Epithelial cell of prostate (primary cell): ENCODE measurements at regions not wholly inside any gene's neighbourhood (a gene's known extent, or its start where the extent isn't known, plus 50 kb on each side); places are given as distances from the start of the nearest gene placed in this dataset.

ENCODE experiments used
- DNase-seq: peaks from one replicate; pipeline ENCODE4 v3.0.0-alpha.2; 2011; ENCODE audit warnings: low read depth, low spot score
- H3K27ac ChIP-seq: fragments of 450-650 bp; 2 replicates; pipeline ENCODE4 v1.5.1; 2017; ENCODE audit warnings: mild to moderate bottlenecking

- peak; percentile 63 for DNase-seq
- peak overlapping the region; percentile 15 for H3K27ac ChIP-seq
Observed at GRCh38 chr13:105465251-105465650, 1070.2 kb downstream of the EFNB2 start.

- DNase-seq, result peak; percentile 26
- H3K27ac ChIP-seq, result peak overlapping the region; percentile 15
Observed at GRCh38 chr13:105464249-105464648, 1071.2 kb downstream of the EFNB2 start.

GRCh38 chr13:105463011-105463501 lies 1072.4 kb downstream of the EFNB2 start:
- no peak for DNase-seq
- no peak overlapping the region for H3K27ac ChIP-seq

DNA sequence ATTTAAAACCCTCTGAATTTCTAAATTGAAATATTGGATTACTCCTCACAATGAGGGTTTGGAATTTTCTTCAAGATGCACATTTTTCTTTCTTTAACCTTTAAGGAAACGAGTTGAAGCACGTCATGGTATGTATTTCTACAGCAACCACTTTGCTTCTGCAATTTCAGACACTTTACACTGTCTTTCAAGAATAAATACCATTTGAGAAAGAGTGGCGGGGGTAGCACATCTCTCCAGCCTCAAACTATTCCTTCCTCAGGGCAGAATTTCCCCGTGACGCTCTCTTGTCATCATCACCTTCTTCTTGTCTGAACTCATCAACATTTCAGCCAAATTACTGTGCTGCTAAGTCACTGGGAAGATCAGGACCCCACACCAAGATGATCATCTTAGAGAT lies 1073.4 kb downstream of the EFNB2 start:
- DNase-seq, result no peak
- no peak overlapping the region for H3K27ac ChIP-seq

DNA sequence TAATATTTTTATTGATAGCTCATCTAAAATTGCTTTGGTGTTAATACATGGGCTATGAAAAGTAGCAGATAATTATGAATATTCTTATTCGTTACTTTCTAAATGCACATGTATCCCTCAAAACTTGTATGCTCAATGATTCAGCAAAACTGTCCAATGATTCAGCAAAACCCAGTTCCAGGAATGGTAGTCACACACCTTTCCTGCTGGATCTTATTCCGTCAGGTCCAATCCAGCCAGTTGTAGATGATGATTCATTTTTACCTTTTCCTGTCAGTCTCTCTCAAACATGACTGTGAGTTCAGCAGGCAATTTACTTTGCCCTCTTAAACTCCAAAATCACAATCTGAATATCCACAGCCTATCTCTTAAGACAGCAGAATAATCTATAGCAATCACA lies 1082.6 kb downstream of the EFNB2 start:
- peak; percentile 49 for DNase-seq
- H3K27ac ChIP-seq, result peak overlapping the region; percentile 45

- H3K27ac ChIP-seq, result no peak overlapping the region
- DNase-seq, result no peak
Observed at GRCh38 chr13:105450784-105451183, 1084.7 kb downstream of the EFNB2 start.

DNA sequence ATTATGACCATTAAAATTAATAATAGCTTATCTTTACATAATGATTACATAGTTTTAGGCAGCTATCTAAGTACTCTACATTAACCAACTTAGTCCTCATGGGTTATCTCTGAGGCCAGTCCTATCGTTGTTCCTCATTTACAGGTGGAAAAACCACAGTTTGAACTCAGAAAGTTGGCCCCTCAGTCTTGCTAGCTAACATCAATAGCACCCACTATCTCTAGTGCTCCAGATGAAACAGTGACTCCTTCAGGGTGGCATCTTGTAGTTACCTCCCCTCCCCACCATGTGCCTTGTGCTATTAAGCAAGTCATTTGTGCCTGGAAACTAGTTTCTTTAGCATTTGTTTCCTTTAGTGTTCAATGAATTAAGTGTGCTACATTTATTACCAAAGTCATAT lies 1086.7 kb downstream of the EFNB2 start:
- H3K27ac ChIP-seq, result no peak overlapping the region
- no peak for DNase-seq

DNA sequence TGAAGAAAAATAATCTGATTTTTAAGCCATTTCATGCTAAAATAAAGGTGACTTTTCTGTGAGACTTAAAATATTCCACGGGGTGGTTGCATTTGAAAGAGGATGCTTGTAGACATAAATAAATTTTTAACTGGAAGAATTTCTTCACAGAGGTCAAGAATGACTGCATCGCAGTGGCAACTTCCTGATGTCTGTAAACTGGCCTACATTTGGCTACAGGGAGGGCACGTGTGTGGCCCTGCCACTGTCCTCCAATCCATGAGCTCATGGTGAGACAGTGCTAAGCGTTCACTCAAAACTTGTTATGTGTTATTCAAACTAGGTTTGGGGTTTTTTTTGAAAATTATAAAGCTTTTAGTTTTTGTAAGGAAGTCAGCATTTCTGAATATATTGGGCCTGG lies 1089.3 kb downstream of the EFNB2 start:
- no peak for DNase-seq
- no peak overlapping the region for H3K27ac ChIP-seq

DNA sequence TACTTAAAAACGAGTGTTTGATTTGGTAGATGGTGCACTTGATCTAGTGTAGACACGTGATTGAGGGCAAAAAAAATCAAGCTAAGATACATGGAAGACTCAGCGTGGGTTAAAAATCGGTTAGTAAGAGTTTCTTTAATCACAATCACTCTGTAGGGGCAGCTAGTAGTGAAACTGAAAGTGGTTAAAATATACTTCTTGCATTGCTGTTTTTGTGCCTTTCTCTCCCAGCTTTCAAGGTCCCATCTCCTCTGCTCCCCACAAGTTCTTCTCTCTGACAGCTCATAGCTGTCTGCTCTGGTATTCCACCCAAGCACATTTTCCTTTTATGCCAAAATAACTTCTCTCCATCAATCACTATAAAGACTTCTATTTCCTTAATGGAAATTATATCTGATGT lies 1089.7 kb downstream of the EFNB2 start:
- no peak for DNase-seq
- H3K27ac ChIP-seq, result no peak overlapping the region

DNA sequence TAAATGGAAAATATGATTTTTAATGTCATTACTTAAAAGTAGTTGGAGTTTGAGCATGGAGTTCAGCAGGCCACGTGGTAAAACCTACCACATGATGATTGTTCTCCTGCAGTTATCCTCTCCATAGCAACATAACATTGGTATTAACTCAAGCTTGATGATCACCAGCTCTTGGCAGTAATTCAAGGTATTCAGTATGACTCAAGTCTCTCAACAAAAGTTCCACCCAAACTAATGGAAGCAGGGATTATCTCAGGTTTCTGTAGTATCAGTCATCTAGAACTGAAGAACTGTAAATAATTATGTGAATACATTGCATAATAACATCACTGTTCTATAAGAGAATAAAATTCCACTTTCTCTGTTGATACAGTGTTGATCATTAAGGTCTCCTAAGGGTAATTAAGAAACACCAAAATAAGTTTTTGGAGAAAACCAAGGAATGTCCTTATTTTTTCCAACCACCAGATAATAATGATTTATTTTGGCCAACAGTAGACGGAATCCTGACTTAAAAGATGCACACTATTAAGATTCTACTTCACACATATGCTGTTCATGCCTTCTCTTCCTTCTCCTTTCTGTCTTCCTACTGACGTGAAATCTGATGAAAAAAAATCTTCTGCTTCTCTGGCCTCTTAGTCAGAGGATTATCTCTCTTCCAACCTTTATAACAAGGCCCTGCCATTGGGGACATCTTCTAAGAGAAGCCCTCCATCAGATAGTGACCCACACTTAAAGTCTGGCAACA lies 1092.3 kb downstream of the EFNB2 start:
- H3K27ac ChIP-seq, result peak overlapping the region; percentile 71
- DNase-seq, result peak; percentile 99

DNA sequence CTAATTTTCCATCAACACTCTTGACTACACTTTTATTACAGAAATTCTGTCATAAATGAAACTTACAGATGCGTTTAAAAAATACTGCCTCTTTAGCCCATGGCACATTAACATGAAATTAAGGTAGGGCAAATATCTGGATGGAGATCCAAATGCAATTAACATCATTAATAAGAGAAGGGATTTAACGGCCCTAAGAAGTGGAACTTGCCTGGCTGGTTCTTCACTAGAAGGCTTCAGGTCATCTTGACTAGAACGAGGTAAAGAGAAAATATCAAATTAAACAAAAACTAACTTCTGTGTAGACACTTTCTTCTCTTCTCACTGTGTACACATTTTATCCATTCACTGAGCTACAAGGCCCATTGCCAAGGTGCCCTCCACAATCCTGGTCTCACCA lies 1093.4 kb downstream of the EFNB2 start:
- H3K27ac ChIP-seq, result peak overlapping the region; percentile 71
- no peak for DNase-seq

GRCh38 chr13:105441051-105441750 lies 1094.3 kb downstream of the EFNB2 start:
- peak; percentile 33 for DNase-seq
- H3K27ac ChIP-seq, result peak overlapping the region; percentile 71

DNA sequence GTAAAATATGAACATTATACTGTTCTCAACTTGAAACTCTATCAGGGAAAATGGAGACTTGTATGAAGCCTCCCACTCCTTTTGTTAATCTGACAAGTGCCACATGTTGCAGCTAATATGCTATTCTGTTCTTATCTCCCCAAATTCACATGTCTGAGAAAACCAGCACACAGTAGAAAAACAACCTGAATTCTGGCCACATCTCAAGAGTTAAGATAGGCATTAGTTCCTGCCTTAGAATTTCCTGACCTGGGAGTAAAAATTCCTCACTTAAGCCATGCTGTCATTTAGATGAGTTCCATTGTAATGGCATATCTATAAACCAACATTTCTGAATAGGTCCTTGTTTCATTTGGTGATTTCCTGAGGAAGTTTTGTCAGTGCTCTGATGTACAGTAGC lies 1098.5 kb downstream of the EFNB2 start:
- no peak overlapping the region for H3K27ac ChIP-seq
- no peak for DNase-seq

- no peak for DNase-seq
- no peak overlapping the region for H3K27ac ChIP-seq
Observed at GRCh38 chr13:105432438-105432837, 1103.0 kb downstream of the EFNB2 start.

DNA sequence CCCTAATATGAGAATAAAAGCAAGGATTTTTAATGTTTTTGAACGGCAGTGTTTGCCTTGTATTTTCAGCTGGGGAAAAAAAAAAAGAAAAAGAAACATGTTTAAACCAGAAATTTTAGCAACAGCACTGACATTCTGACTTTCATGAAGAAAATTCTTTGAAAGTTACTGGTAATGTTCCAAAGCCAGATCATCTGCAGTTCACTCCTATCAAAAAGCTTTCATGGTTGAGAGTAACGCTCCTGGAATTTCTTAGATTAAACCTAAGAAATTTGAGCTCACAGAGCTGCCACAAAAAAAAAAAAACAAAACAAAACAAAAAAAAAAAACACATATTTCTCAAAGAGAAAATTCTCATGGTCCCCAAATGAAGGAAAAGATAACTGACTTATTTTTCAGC lies 1106.7 kb downstream of the EFNB2 start:
- DNase-seq, result no peak
- no peak overlapping the region for H3K27ac ChIP-seq

- H3K27ac ChIP-seq, result no peak overlapping the region
- DNase-seq, result no peak
Observed at GRCh38 chr13:105426441-105426840, 1109.0 kb downstream of the EFNB2 start.

DNA sequence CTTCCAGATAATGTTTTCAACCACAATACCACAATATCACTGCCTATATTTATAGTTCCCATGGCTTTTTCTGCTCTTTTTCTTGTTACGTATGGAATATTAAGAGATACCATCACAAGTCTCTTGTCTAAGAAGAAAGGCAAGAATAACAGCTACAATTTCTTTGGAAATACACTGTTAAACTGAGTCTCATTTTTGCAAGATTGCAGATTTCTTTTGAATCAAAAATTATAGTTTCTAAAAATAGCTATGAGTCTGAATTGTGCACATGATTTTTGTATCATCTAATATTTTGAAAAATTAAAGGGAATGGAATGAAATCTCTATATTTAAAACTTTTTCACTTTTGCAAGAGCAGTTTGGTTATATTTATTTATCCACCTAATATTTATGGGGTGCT lies 1120.8 kb downstream of the EFNB2 start:
- no peak for DNase-seq
- H3K27ac ChIP-seq, result no peak overlapping the region

DNA sequence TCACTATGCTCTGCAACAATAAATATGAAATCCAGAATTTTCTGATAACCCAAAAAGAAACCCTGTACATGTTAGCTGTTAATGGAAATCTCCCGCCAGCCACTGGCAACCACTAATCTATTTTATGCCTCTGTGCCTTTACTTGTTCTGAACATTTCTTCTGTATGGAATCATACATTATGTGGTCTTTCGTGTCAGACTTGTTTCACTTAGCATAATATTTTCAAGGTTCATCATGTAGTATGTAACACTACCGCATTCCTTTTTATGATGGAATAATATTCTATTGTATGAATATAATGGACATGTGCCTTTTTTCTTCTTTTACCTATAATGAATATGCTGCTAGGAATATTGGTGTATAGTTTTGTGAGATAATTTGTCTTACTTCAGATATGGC lies 1123.3 kb downstream of the EFNB2 start:
- H3K27ac ChIP-seq, result peak overlapping the region; percentile 28
- DNase-seq, result peak; percentile 5

GRCh38 chr13:105410602-105411001 lies 1124.9 kb downstream of the EFNB2 start:
- no peak overlapping the region for H3K27ac ChIP-seq
- no peak for DNase-seq

DNA sequence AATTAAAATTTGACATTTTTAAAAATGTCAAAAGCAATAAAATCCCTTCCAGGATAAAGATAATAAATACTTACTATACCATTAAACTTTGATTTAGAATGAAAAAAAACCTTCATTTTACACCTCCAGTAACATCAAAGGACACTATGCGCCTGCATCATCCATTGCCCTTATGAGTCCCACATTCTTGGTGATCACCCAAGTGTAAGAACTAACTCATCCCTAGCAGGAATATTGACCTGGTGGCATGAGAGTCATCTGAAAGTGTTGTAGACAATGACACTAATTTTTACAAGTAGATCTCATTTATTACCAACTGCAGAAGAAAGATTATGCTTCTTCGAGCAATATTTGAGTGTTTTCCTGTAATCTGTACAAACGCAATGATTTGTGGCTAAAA lies 1128.9 kb downstream of the EFNB2 start:
- DNase-seq, result no peak
- H3K27ac ChIP-seq, result no peak overlapping the region

DNA sequence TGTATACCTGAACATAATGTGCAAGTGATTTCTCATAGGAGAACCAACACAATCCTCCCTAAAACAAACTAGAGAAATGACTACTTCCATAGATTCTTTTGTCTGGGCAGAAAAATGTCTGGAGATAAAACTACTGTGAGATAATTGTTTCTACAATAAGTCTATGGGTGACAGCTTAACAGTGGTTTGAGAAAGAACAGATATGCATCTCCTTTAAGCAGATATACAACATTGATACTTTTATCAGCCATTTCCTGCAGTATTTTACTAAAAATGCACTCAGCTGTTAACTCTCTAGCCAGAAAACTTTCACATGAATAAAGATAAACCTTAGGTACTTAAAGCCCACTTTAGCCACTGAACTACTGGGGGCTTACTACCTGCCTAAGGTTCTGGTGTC lies 1132.4 kb downstream of the EFNB2 start:
- DNase-seq, result no peak
- no peak overlapping the region for H3K27ac ChIP-seq

DNA sequence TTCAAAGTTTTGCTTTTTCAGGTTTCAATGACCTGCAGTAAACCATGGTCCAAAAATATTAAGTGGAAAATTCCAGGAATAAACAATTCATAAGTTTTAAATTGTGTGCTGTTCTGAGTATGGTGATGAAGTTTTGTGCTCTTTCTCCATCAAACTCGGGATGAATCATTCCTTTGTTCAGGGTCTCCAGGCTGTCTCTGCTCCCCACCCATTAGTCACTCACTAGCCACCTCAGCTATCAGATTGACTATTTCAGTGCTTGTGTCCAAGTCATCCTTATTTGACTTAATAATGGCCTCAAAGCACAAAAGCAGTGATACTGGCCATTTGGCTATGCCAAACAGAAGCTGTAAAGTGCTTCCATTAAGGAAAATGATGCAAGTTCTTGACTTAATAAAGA lies 1140.4 kb downstream of the EFNB2 start:
- no peak overlapping the region for H3K27ac ChIP-seq
- no peak for DNase-seq
